Liver (tissue), 6 donors: ENCODE measurements at regions not wholly inside any gene's neighbourhood (a gene's known extent, or its start where the extent isn't known, plus 50 kb on each side); places are given as distances from the start of the nearest gene placed in this dataset.

Source experiments
- DNase-seq: peaks from one replicate; pipeline ENCODE4 v3.0.0-alpha.2; 2017; ENCODE audit warnings: low spot score
- H3K27ac ChIP-seq, 2 donors: one replicate each; pipeline ENCODE4 v1.7.0; 2013; ENCODE audit warnings: inconsistent platforms in 2 of 2, low read length in 2 of 2, control low read depth in 1 of 2, low read depth in 1 of 2, mild to moderate bottlenecking in 1 of 2
- H3K27me3 ChIP-seq, 4 donors: one replicate each; pipeline versions ENCODE4 v1.6.1 to v1.7.0; 2013; ENCODE audit warnings: low read length in 3 of 4, inconsistent platforms in 1 of 4, mild to moderate bottlenecking in 1 of 4, moderate library complexity in 1 of 4; ENCODE audit not compliant: control insufficient read depth in 4 of 4, insufficient read depth in 4 of 4
- H3K36me3 ChIP-seq, 4 donors: one replicate each; pipeline versions ENCODE4 v1.6.1 to v1.7.0; 2013; ENCODE audit warnings: low read length in 3 of 4, mild to moderate bottlenecking in 3 of 4, low read depth in 1 of 4, moderate library complexity in 1 of 4; ENCODE audit not compliant: control insufficient read depth in 4 of 4, insufficient read depth in 3 of 4
- H3K4me1 ChIP-seq, 4 donors: one replicate each; pipeline versions ENCODE4 v1.6.1 to v1.7.0; 2013; ENCODE audit warnings: low read length in 3 of 4, mild to moderate bottlenecking in 3 of 4, moderate library complexity in 1 of 4; ENCODE audit not compliant: control insufficient read depth in 4 of 4, insufficient read depth in 4 of 4
- H3K4me3 ChIP-seq, 3 donors: one replicate each; pipeline versions ENCODE4 v1.6.1 to v1.7.0; 2013; ENCODE audit warnings: low read length in 3 of 3, control low read depth in 1 of 3, low read depth in 1 of 3, mild to moderate bottlenecking in 1 of 3
- H3K9ac ChIP-seq, 2 donors: one replicate each; pipeline ENCODE4 v1.7.0; 2013; ENCODE audit warnings: low read length in 2 of 2, mild to moderate bottlenecking in 2 of 2, moderate library complexity in 2 of 2, control low read depth in 1 of 2, low read depth in 1 of 2
- H3K9me3 ChIP-seq, 4 donors: one replicate each; pipeline versions ENCODE4 v1.6.1 to v1.7.0; 2013; ENCODE audit warnings: low read length in 3 of 4; ENCODE audit not compliant: control insufficient read depth in 4 of 4
- HNF4G ChIP-seq: IDR thresholded peaks from 2 replicates; pipeline ENCODE4 v1.6.1; 2016; ENCODE audit warnings: antibody characterized with exemption
- REST ChIP-seq: IDR thresholded peaks from 2 replicates; pipeline ENCODE4 v1.6.1; 2016; ENCODE audit warnings: antibody characterized with exemption, mild to moderate bottlenecking
- TAF1 ChIP-seq: conservative IDR thresholded peaks from 2 replicates; pipeline ENCODE4 v1.6.1; 2016; ENCODE audit warnings: antibody characterized with exemption, mild to moderate bottlenecking
- donor health status: healthy.
- donor health status: healthy.
- donor health status: healthy.

DNA sequence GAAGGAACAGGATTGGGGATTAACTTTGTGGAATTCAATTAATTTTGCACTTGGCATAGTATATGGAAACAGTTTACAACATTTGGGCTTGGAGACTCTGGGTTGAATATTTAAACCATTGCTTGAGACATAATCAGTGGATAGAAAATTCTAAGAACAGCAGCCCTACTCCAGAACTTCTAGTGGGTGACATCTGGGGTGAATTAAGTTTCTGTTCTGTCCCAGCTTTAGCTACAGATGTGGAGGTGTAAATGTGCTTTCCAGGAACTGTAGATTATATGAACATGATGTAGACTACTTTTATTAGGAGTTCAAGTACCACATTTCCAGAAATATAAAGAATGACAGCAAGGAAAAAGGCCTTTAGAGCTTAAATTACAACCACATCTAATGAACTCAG lies 51.9 kb upstream of the SKAP2 start:
- no peaks in the 10 kb centered on the region for H3K4me1 ChIP-seq
- no peak overlapping the region for H3K27ac ChIP-seq
- TF ChIP-seq TAF1 (no peak), REST (no peak), HNF4G (no peak)
- H3K27me3 ChIP-seq = peaks cover 0 to 4% (median 0%) of the 10 kb centered on the region in 4 donors
- no peaks in the 10 kb centered on the region for H3K9me3 ChIP-seq
- no peak for DNase-seq
- H3K36me3 ChIP-seq = no peaks in the 10 kb centered on the region
- no peak overlapping the region for H3K9ac ChIP-seq
- no peak overlapping the region for H3K4me3 ChIP-seq
